ENCODE measurements at regions not wholly inside any gene's neighbourhood (a gene's known extent, or its start where the extent isn't known, plus 50 kb on each side); places are given as distances from the start of the nearest gene placed in this dataset.

DNA sequence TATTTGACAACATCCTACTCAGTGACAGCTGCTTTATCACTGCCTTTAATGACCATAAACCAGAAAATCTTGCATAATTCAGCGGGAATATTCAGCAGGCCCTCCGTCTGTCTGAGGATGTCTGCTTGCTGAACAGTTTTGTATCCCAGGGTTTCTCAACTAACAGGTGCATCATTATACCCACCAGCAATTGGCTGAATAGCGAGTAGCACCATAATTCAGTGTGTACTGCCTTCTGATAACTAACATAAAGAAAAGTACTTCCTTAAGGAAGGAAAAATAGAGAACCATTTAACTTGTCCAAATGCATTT lies 680.1 kb downstream of the GALC start:
- TF ChIP-seq, protein P1, sequence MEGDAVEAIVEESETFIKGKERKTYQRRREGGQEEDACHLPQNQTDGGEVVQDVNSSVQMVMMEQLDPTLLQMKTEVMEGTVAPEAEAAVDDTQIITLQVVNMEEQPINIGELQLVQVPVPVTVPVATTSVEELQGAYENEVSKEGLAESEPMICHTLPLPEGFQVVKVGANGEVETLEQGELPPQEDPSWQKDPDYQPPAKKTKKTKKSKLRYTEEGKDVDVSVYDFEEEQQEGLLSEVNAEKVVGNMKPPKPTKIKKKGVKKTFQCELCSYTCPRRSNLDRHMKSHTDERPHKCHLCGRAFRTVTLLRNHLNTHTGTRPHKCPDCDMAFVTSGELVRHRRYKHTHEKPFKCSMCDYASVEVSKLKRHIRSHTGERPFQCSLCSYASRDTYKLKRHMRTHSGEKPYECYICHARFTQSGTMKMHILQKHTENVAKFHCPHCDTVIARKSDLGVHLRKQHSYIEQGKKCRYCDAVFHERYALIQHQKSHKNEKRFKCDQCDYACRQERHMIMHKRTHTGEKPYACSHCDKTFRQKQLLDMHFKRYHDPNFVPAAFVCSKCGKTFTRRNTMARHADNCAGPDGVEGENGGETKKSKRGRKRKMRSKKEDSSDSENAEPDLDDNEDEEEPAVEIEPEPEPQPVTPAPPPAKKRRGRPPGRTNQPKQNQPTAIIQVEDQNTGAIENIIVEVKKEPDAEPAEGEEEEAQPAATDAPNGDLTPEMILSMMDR (IDR thresholded peaks at IDR 0.05), result no peak
- Histone ChIP-seq H3K27me3 (no peaks in the 10 kb centered on the region), H3K4me1 (no peaks in the 10 kb centered on the region), H3K4me3 (no peak overlapping the region), H3K27ac (no peak overlapping the region), H3K36me3 (no peaks in the 10 kb centered on the region), H3K9me3 (no peaks in the 10 kb centered on the region)
- intact Hi-C loops (cut with DNase I), result no loop called here
- WGBS, 2 donors, result 60 to 72% methylated on average over 3 of the region's 3 CpGs
- no peak for ATAC-seq
- DNase-seq, result no peak
- FAIRE-seq, result no peak

DNA sequence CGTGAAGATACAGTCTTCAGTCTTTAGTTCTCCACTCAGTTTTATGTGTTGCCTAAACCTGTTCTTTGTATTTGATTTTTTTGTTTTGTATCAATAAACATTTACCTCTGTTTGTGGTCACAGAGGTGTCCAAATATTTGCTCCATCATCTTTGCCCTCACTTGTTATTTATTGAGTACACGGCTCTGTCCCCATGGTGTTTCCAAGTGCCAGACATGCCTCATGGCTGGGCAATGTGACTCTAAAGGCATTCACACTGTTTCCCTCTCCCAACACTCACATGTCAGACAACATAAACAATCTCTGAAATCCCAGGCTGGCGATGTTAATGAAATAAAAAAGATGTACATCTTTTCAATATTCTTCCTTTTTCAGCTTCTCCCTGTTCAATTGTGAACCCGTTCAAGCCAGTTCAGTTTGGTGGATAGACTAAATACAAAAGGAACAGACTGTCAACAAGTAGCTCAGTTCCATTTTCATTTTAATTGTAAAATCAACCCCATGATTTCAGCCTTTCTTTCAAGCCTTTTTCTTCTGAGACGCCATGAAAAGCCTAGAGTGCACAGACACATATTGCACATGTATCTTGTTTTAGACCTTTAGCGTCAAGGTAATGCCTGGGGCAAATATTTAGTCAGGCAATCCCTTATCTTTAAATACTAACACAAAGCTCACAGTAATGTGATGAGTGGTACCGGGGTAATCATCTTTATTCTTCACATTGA lies 680.7 kb downstream of the GALC start:
- Histone ChIP-seq H3K4me3 (no peak overlapping the region), H3K27ac (no peak overlapping the region), H3K36me3 (no peaks in the 10 kb centered on the region), H3K4me1 (no peaks in the 10 kb centered on the region), H3K9me3 (no peaks in the 10 kb centered on the region), H3K27me3 (no peaks in the 10 kb centered on the region)
- TF ChIP-seq, protein P1 (IDR thresholded peaks at IDR 0.05), result no peak
- ATAC-seq, result no peak
- no peak for FAIRE-seq
- DNase-seq, result no peak
- 45 to 46% methylated on average over 7 of the region's 7 CpGs for WGBS, 2 donors
- intact Hi-C loops (cut with DNase I), result no loop called here

DNA sequence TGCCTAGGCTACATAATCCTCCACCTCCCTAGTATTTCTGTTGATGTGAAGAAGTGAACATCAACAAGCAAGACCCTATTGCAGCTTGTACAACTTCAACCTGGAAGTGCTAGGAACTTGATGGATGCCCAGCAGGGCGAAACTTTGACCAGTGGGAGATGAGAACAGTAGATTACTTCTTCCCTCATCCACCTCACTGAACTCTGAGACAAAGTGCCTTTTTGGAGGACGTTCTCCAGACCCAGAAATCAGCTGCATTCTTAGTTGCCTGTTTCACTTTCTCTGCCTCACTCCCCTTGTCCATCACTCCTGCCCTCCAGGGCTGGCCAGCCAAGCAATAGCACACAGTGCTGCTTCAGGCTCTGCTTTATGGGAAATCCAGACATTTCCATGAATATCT lies 683.4 kb downstream of the GALC start:
- TF ChIP-seq, protein P1 (IDR thresholded peaks at IDR 0.05), result no peak
- DNase-seq (no peak), FAIRE-seq (no peak), ATAC-seq (no peak)
- Histone ChIP-seq H3K9me3 (no peaks in the 10 kb centered on the region), H3K4me3 (no peak overlapping the region), H3K27me3 (no peaks in the 10 kb centered on the region), H3K4me1 (no peaks in the 10 kb centered on the region), H3K27ac (no peak overlapping the region), H3K36me3 (no peaks in the 10 kb centered on the region)
- intact Hi-C loops (cut with DNase I), result no loop called here
- 61 to 78% methylated on average over 2 of the region's 2 CpGs for WGBS, 2 donors

DNA sequence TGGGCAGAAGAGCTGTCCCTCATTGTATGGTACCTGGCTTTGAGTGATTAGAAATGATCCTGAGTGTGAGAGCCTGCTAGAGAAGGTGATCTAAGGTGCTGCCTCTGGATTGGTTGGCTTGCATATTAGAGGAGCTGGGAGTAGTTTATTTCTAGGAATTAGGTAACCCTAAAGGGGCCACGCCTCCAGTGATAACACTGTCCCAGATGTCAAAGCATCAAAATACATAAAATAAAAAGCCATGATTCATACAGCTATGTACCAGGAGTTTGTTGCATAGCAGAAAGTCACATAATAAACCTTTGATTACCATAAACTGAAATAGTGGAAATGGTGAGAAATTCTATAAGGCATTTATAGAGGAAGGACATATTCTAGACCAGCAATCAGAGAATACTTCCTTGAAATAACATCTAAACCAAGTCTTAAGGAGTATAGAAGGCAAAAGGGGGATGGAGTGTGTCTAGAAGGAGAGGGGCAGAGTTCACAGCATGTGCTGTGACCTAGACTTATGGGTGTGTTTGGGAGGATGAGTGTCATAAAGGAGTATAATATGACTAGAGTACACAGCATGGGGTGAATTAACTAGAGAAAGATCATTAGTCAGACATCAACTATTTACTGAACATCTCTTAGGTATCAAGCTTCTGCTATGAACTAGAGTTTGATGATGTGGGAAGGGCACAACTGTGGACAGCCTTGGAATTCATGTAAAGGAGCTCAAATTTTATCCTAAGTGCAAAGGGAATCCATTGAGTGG lies 686.4 kb downstream of the GALC start:
- TF ChIP-seq, protein P1 (IDR thresholded peaks at IDR 0.05), result no peak
- H3K4me3 ChIP-seq, result no peak overlapping the region
- H3K36me3 ChIP-seq, result no peaks in the 10 kb centered on the region
- H3K9me3 ChIP-seq, result no peaks in the 10 kb centered on the region
- 87 to 96% methylated on average over 1 of the region's 1 CpG for whole genome bisulfite sequencing, 2 donors
- no peaks in the 10 kb centered on the region for H3K4me1 ChIP-seq
- no peak for FAIRE-seq
- ATAC-seq, result no peak
- no peaks in the 10 kb centered on the region for H3K27me3 ChIP-seq
- no peak overlapping the region for H3K27ac ChIP-seq
- intact Hi-C loops (cut with DNase I), result no loop called here
- no peak for DNase-seq

DNA sequence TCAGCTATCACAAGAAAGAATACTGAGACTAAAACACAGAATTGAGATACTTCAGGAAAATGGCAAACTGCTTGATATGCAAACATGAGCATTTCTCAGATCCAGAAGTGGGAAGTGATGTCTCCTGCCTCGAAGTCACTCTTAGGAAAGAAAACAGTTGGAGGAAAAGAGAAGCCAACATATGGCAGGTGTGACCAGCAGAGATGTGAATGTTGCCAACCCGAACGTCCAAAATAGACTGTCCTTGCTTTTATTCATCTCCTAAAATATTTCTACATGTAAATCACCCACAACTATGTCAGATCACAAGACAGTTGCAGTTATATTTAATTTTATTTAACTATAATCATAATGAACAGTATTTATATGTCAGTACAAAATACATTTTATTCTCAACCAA lies 687.6 kb downstream of the GALC start:
- Histone ChIP-seq H3K27ac (no peak overlapping the region), H3K36me3 (no peaks in the 10 kb centered on the region), H3K4me3 (no peak overlapping the region), H3K4me1 (no peaks in the 10 kb centered on the region), H3K27me3 (no peaks in the 10 kb centered on the region), H3K9me3 (no peaks in the 10 kb centered on the region)
- no peak for DNase-seq
- intact Hi-C loops (cut with DNase I), result no loop called here
- 61 to 76% methylated on average over 3 of the region's 3 CpGs for WGBS, 2 donors
- ATAC-seq, result no peak
- FAIRE-seq, result no peak
- TF ChIP-seq, protein P1 (IDR thresholded peaks at IDR 0.05), result no peak
